ENCODE measurements at regions not wholly inside any gene's neighbourhood (a gene's known extent, or its start where the extent isn't known, plus 50 kb on each side); places are given as distances from the start of the nearest gene placed in this dataset.
"Not testable (repeated sequence)": the region's sequence is repeated elsewhere in the genome, so short reads cannot be mapped to it uniquely, and the experiment has no call there.

DNA sequence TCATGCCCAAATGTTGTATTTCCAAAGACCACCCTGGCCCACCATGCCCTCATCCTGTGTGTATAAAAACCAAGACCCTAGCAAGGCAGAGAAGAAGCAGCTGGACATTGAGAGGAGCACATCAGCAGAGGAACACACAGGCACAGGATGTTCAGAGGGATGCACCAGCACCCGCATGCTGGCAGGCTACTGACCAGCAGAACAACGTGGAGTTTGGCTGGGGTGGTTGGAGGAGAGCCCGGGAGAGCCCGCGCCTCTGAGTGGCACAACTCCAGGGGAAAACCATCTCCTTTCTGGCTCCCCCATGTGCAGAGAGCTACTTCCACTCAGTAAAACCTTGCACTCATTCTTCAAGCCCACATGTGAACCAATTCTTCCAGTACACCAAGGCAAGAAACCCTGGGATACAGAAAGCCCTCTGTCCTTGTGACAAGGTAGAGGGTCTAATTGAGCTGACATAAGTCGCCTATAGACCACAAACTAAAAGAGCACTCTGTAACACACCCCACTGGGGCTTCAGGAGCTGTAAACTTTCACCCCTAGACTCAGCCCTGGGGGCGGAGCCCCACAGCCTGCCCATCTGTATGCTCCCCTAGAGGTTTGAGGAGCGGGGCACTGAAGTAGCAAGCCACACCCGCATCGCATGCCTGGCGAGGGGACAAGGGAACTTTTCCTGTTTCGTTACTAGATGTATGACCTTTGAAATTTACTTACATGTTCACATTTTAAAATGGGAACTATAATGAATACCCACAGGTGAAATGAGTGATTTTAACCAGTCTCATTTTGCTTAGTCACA lies 831.5 kb upstream of the CITED2 start:
- DNase-seq = no peak
- no peaks in the 10 kb centered on the region for H3K36me3 ChIP-seq
- no peaks in the 10 kb centered on the region for H3K27me3 ChIP-seq
- no peaks in the 10 kb centered on the region for H3K9me3 ChIP-seq (replicated peaks)
- no peak overlapping the region for H3K4me3 ChIP-seq
- H3K27ac ChIP-seq = no peak overlapping the region
- H3K4me1 ChIP-seq = peaks cover 15% of the 10 kb centered on the region

- DNase-seq = no peak
- no peaks in the 10 kb centered on the region for H3K9me3 ChIP-seq (replicated peaks)
- H3K36me3 ChIP-seq = no peaks in the 10 kb centered on the region
- no peak overlapping the region for H3K4me3 ChIP-seq
- no peak overlapping the region for H3K27ac ChIP-seq
- no peaks in the 10 kb centered on the region for H3K27me3 ChIP-seq
- peaks cover 15% of the 10 kb centered on the region for H3K4me1 ChIP-seq
Observed at GRCh38 chr6:140204154-140204553, 829.7 kb upstream of the CITED2 start.

DNA sequence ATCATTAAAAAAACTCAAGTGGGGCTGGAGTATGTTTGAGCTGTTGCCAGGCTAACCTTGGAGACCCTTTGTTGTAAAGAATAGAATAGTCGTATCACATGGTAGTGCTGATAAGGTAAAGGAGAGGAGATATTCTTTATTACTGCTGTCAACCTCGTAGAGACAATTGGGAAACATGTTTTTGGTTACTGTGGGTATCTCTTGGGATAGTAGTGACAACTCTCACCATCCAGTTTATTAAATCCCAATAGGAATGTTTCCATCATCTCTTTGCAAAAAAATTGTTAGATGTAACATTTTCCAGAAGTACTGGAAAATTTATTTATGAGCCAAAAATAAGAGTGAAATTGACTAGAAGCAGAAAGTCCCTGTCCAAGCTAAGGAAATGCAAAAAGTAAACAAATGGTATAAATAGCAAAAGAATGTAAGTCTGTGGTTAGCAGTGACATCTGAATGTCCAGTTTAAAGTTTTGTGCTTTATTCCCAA lies 829.3 kb upstream of the CITED2 start:
- Histone ChIP-seq H3K4me1 (peaks cover 15% of the 10 kb centered on the region), H3K9me3 (replicated peaks) (no peaks in the 10 kb centered on the region), H3K27me3 (no peaks in the 10 kb centered on the region), H3K27ac (no peak overlapping the region), H3K4me3 (no peak overlapping the region), H3K36me3 (no peaks in the 10 kb centered on the region)
- DNase-seq = no peak

- no peak for DNase-seq
- Histone ChIP-seq H3K27ac (no peak overlapping the region), H3K9me3 (replicated peaks) (no peaks in the 10 kb centered on the region), H3K4me1 (peaks cover 11% of the 10 kb centered on the region; the same call in 1 of the 2 replicates), H3K27me3 (no peaks in the 10 kb centered on the region), H3K36me3 (no peaks in the 10 kb centered on the region), H3K4me3 (no peak overlapping the region)
Observed at GRCh38 chr6:140202964-140203515, 828.6 kb upstream of the CITED2 start.

- H3K4me3 ChIP-seq = no peak overlapping the region
- H3K9me3 ChIP-seq (replicated peaks) = no peaks in the 10 kb centered on the region
- H3K27ac ChIP-seq = no peak overlapping the region
- H3K4me1 ChIP-seq = peaks cover 11% of the 10 kb centered on the region; the same call in 1 of the 2 replicates
- DNase-seq = no peak
- H3K36me3 ChIP-seq = no peaks in the 10 kb centered on the region
- no peaks in the 10 kb centered on the region for H3K27me3 ChIP-seq
Observed at GRCh38 chr6:140201787-140202458, 827.5 kb upstream of the CITED2 start.

DNA sequence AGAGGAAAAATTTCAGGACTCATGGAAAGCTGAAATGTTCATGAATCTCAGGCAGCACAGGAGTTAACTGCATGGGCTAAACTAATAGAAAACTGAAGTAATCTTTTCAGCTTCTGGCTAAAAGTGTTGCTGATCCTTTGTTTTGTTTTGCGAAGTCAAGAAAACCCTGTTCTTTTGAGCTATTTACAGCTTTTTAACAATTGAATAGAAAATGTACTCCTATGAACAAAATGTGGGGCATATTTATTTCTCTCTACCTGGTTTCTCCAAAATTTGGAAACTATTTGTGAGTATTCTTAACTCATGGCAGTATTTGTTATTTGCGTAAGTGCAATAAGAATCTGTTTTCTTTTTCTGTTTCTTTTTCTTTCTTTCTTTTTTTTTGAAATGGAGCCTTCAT lies 818.8 kb upstream of the CITED2 start:
- Histone ChIP-seq H3K4me1 (no peaks in the 10 kb centered on the region), H3K27ac (no peak overlapping the region), H3K27me3 (no peaks in the 10 kb centered on the region), H3K9me3 (replicated peaks) (peaks cover 12% of the 10 kb centered on the region; the same call in 1 of the 2 replicates), H3K36me3 (no peaks in the 10 kb centered on the region), H3K4me3 (no peak overlapping the region)
- no peak for DNase-seq

DNA sequence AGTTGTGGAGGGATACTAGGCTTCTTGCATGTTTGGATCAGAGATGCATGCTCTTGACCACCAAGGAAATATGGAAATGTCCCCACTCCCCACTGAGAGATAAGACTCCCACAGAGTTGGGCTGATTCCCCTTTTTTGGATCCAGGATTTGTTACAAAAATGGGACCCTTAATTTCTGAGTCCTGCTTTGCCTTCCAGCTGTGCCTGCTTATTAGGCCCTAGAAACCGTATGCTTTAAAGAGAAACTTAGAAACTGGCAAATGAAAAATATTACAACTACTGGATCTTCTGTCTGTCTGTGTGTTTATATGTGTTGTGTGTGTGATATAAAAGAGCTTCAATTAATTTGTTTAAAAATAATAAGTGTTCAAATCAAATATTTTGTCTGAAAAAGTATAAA lies 817.6 kb upstream of the CITED2 start:
- Histone ChIP-seq H3K9me3 (replicated peaks) (peaks cover 12% of the 10 kb centered on the region; the same call in 1 of the 2 replicates), H3K4me3 (no peak overlapping the region), H3K4me1 (no peaks in the 10 kb centered on the region), H3K36me3 (no peaks in the 10 kb centered on the region), H3K27ac (no peak overlapping the region), H3K27me3 (no peaks in the 10 kb centered on the region)
- DNase-seq = no peak

- H3K9me3 ChIP-seq (replicated peaks); H3K4me1 ChIP-seq; H3K36me3 ChIP-seq; H3K27me3 ChIP-seq; H3K27ac ChIP-seq; H3K4me3 ChIP-seq; DNase-seq: not testable (repeated sequence)
Observed at GRCh38 chr6:140189263-140189662, 814.8 kb upstream of the CITED2 start.

GRCh38 chr6:140185991-140186390 lies 811.5 kb upstream of the CITED2 start:
- Histone ChIP-seq H3K4me1 (no peaks in the 10 kb centered on the region), H3K36me3 (no peaks in the 10 kb centered on the region), H3K27ac (no peak overlapping the region), H3K27me3 (no peaks in the 10 kb centered on the region), H3K9me3 (replicated peaks) (0 out of 2 replicates have a peak, but pooled peaks cover 3% of the 10 kb centered on the region), H3K4me3 (no peak overlapping the region)
- DNase-seq = no peak

- Histone ChIP-seq H3K27me3 (no peaks in the 10 kb centered on the region), H3K36me3 (no peaks in the 10 kb centered on the region), H3K9me3 (replicated peaks) (0 out of 2 replicates have a peak, but pooled peaks cover 3% of the 10 kb centered on the region), H3K27ac (no peak overlapping the region), H3K4me3 (no peak overlapping the region), H3K4me1 (no peaks in the 10 kb centered on the region)
- no peak for DNase-seq
Observed at GRCh38 chr6:140183881-140184280, 809.4 kb upstream of the CITED2 start.

- Histone ChIP-seq H3K9me3 (replicated peaks) (0 out of 2 replicates have a peak, but pooled peaks cover 3% of the 10 kb centered on the region), H3K27me3 (no peaks in the 10 kb centered on the region), H3K27ac (no peak overlapping the region), H3K36me3 (no peaks in the 10 kb centered on the region), H3K4me3 (no peak overlapping the region), H3K4me1 (no peaks in the 10 kb centered on the region)
- no peak for DNase-seq
Observed at GRCh38 chr6:140182821-140183220, 808.4 kb upstream of the CITED2 start.

DNA sequence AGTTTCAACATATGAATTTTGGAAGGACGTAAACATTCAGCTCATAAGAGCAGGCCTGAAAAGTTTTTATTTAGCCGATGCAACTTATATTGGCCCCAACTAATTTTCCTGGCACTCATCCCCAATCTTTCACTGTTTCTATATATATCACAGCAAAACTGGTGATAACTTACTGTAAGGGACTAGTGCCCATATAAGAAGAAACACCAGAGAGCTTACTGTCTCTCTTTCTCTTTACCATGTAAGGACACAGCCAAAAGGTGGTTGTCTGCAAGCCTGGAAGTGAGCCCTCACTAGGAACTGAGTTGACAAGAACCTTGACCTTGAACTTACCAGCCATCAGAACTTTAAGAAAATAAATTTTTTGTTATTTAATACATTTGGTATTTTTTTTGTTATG lies 807.4 kb upstream of the CITED2 start:
- Histone ChIP-seq H3K27ac (no peak overlapping the region), H3K4me3 (no peak overlapping the region), H3K27me3 (no peaks in the 10 kb centered on the region), H3K36me3 (no peaks in the 10 kb centered on the region), H3K4me1 (no peaks in the 10 kb centered on the region), H3K9me3 (replicated peaks) (0 out of 2 replicates have a peak, but pooled peaks cover 3% of the 10 kb centered on the region)
- no peak for DNase-seq

DNA sequence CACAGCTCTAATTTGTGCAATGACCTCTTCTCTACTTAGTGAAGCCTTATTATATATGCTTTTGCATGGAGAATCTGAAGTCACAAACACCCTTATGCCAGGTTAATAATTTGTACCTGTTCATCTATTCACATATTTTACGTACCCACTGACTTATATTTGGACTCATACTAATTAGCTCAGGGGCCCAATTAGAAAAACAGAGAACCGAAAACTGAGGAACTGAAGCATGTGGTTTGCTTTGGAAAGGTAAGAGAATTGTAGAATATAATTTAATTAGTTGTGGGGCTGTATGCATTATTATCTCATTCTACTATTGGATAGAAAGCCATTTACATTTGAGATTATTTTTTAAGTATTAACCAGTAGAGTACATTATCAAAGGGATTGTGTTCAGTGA lies 805.9 kb upstream of the CITED2 start:
- Histone ChIP-seq H3K27me3 (no peaks in the 10 kb centered on the region), H3K4me1 (no peaks in the 10 kb centered on the region), H3K27ac (no peak overlapping the region), H3K9me3 (replicated peaks) (0 out of 2 replicates have a peak, but pooled peaks cover 5% of the 10 kb centered on the region), H3K36me3 (no peaks in the 10 kb centered on the region), H3K4me3 (no peak overlapping the region)
- no peak for DNase-seq

DNA sequence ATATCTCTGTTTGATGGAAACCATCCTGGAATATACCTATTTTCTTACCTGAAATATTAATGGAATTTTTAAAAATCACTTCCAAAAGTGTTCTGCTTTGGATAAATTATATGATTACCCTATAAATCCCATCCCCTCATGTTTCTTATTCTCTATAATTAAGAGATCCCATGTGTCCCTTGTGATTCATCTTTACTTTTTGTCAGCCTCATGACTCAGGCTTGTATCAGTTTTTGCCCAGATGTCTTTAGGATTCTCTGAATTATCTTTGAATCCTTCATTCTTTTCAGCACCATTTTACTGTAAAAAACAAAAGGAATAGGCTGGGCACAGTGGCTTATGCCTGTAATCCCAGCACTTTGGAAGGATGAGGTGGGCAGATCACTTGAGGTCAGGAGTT lies 804.5 kb upstream of the CITED2 start:
- Histone ChIP-seq H3K27ac (no peak overlapping the region), H3K9me3 (replicated peaks) (0 out of 2 replicates have a peak, but pooled peaks cover 5% of the 10 kb centered on the region), H3K27me3 (no peaks in the 10 kb centered on the region), H3K4me3 (no peak overlapping the region), H3K36me3 (no peaks in the 10 kb centered on the region), H3K4me1 (peaks cover 7% of the 10 kb centered on the region)
- no peak for DNase-seq

GRCh38 chr6:140178520-140178919 lies 804.1 kb upstream of the CITED2 start:
- Histone ChIP-seq H3K36me3 (no peaks in the 10 kb centered on the region), H3K4me3 (no peak overlapping the region), H3K27ac (no peak overlapping the region), H3K4me1 (peaks cover 9% of the 10 kb centered on the region), H3K9me3 (replicated peaks) (0 out of 2 replicates have a peak, but pooled peaks cover 5% of the 10 kb centered on the region), H3K27me3 (no peaks in the 10 kb centered on the region)
- DNase-seq = no peak

Measured in SJCRH30 (cell line).